GM23338 (cell line): ENCODE measurements at regions not wholly inside any gene's neighbourhood (a gene's known extent, or its start where the extent isn't known, plus 50 kb on each side); places are given as distances from the start of the nearest gene placed in this dataset.

Experiments used
- CREB1 ChIP-seq: fragments of 250-450 bp; sonication (Bioruptor Pico); IDR thresholded peaks from 2 replicates; pipeline ENCODE4 v1.5.0; 2020; ENCODE audit warnings: low read depth, mild to moderate bottlenecking, moderate library complexity
- CTCF ChIP-seq, 2 experiments: fragments of 200-600 bp in 1 of 2; sonication (generic) in 1 of 2; conservative IDR thresholded peaks; 2 replicates each; pipeline versions ENCODE4 v1.5.1 to v1.6.1; 2016 to 2017; ENCODE audit warnings: antibody characterized with exemption in 2 of 2, low read depth in 2 of 2, mild to moderate bottlenecking in 2 of 2, moderate library complexity in 1 of 2
- ETS1 ChIP-seq: IDR thresholded peaks from 2 replicates; pipeline ENCODE4 v1.6.1; 2016; ENCODE audit warnings: antibody characterized with exemption
- EZH2 ChIP-seq: fragments of 200-600 bp; sonication (generic); IDR thresholded peaks from one replicate; pipeline ENCODE4 v1.8.0; 2017; ENCODE audit warnings: antibody characterized with exemption, mild to moderate bottlenecking, low read depth; ENCODE audit not compliant: unreplicated experiment
- JUNB ChIP-seq: IDR thresholded peaks from one replicate; pipeline ENCODE4 v1.6.1; 2016; ENCODE audit warnings: antibody characterized with exemption; ENCODE audit not compliant: unreplicated experiment
- NANOG ChIP-seq: IDR thresholded peaks from 2 replicates; pipeline ENCODE4 v1.6.1; 2016; ENCODE audit warnings: antibody characterized with exemption, borderline replicate concordance
- REST ChIP-seq: IDR thresholded peaks from one replicate; pipeline ENCODE4 v1.6.1; 2018; ENCODE audit warnings: antibody characterized with exemption; ENCODE audit not compliant: unreplicated experiment
- ZNF114 ChIP-seq: fragments of 250-450 bp; sonication (Bioruptor Pico); IDR thresholded peaks from 2 replicates; pipeline ENCODE4 v1.5.0; 2020; ENCODE audit warnings: mild to moderate bottlenecking, moderate library complexity
- ZNF462 ChIP-seq: fragments of 250-450 bp; sonication (Bioruptor Pico); IDR thresholded peaks from 2 replicates; pipeline ENCODE4 v1.5.0; 2020; ENCODE audit warnings: mild to moderate bottlenecking, moderate library complexity

GRCh38 chr12:83536496-83536895 is 849.8 kb downstream of the TMTC2 start (continued):
- TF ChIP-seq ZNF462 (CRISPR knock-in tag), result no peak
- no peak for TF ChIP-seq ETS1
- no peak for TF ChIP-seq NANOG
- no peak for TF ChIP-seq CREB1 (CRISPR knock-in tag)
- TF ChIP-seq ZNF114 (CRISPR knock-in tag), result no peak
- no peak for TF ChIP-seq EZH2
- no peak for TF ChIP-seq CTCF (conservative IDR thresholded peaks at IDR 0.05; ENCODE audit: low read depth in 2 of 2)
- no peak for TF ChIP-seq JUNB
- TF ChIP-seq REST, result no peak
